ENCODE measurements at regions not wholly inside any gene's neighbourhood (a gene's known extent, or its start where the extent isn't known, plus 50 kb on each side); places are given as distances from the start of the nearest gene placed in this dataset.

DNA sequence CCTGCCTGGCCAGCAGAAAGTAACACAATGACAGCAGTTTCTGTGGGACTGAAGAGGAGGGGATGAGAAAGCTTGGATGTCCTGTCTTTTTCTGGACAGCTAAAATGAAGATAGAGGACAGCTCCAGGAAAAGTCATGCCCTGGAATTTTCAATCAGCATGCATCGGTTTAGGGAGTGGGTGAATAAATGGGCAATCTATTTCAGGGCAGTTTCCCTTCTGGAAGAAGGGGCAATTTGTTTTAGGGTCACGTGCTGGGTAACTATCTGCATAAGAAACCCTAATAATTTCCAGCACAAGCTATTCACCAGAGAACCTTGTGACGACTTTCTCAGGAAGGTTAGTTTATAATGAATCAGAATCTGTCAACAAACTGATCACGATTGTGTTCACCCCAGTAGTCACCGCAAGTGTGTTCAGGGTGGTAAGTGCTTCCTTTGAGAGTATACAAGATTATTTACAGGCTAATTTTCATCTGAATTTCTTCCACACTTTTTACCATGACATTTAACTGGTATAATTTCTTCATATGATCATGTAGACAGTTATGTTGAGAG, 318.0 kb upstream of the GBE1 start:
- no peak for DNase-seq

DNA sequence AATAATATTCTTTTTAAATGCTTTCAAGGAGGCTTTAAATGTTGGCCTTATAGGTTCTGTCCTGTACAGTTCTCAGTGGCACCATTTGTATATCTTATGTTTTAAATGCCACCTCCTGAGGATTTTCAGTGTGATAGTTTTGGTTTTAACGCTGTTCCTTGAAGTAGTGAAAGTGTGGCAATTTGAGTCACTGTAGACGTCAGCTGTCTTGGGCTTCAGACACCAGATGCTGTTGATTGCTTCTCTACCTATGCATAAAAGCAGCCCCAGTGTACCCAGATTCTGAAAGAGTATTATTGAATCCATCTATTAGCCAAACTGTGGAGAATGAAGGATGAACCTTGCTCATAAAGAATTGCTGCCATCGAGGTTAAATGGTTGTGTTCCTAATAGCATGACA, 316.8 kb upstream of the GBE1 start:
- no peak for DNase-seq

DNA sequence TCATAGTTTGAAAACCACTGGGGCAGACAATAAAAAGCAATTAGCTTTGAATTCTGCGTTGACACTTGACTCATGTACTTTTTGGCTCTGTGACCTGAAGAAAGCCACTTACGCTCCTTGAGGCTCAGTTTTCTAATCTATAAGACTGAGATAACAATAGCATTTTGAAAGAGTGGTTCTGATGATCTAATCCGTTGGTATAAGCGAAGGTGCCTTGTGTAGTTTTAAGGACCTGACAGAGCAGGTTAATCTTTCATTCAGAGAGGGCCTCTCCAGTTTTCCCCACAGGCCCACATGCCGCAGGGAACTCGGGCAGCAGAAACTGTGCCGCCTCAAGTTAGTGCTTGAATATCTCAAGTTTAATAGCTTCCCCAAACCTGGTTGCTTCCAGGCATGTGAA, 306.0 kb upstream of the GBE1 start:
- no peak for DNase-seq

DNA sequence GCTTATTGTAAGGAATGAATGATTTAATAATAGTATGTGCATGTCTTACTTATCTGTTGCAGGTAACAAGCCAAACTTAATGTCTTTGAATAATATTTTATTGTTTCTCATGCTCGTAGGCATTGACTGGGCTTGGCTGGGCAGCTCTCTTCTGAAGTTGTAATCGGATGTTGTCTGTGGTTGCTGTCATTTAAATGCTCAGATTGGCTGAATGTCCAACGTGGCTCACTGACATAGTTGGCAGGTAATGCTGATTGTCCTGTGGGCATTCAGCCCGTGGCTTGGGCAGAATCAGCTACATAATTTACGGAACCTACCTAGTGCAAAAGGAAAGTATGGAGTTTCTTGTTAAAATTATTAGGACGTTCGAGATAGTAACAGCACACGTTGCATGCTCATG, 297.4 kb upstream of the GBE1 start:
- no peak for DNase-seq

DNA sequence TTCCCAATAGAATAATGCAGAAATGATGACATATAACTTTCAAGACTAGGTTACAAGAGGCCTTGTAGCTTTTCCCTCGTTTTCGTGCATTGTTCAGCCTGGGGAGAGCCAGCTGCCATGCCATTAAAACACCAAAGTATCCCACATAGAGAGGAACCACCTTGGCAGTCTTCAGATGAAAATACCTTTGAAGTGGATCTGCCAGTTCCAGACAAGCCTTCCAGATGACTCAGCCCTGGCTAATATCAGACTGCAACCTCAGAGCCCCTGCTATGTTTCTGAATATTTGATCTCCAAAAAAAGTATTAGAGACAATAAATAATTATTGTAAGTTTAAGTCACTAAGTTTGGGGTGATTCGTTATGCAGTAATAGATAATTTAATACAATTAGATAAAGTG, 294.3 kb upstream of the GBE1 start:
- DNase-seq = no peak

DNA sequence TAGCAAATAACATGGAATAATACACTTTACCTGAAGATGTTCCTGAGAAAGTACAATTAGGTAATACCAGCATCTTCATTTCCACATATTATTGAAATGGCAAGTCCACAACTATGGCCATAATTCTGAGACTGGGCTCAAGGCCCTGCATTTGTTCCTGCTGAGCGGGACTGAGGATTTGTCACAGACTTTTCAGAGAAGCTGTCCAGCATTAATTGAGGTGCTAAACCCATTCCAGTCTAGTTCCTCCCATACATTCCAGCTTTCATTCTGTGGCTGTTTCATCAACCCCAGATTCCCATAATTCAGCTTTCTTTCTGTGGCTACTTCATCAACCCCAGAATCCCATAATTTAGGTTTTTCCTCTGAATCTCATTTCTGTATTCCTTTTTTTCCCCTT, 293.4 kb upstream of the GBE1 start:
- no peak for DNase-seq

DNA sequence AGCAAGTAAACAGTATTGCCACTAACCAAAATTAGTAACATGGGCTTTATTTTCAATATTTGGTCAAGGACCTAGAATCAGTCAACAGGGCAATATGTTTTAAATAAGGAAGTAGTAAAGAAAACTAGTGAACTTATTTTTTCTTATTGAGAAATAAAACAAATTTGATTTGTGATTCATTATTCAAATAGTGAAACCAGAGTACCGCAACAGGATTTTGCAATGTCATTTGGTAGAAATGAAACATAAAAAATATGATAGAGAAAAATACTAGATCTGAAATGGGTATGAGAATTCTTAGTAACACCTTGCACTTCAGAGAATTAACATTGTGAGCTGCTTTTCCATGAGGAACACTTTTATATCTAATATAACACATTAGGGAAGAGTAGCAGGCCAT, 291.8 kb upstream of the GBE1 start:
- DNase-seq = no peak

DNA sequence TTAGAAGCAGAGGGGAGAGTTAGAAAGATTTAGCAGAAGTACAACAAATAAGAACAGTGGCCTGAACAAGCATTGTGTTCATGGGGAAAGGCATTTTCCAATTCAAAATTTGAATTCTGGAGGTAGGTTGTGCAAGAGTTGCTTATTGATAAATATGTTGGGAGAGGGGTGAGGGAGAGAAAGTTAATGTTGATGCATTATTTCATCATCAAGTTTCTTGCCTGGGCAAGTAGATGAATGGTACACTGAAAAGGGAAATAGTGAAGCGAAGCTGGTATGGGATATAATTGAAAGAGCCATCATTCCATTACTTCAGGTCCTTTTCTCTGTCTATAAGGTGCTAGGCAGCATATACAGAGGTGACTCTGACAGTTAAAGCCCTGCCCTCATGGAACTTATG, 288.9 kb upstream of the GBE1 start:
- no peak for DNase-seq

DNA sequence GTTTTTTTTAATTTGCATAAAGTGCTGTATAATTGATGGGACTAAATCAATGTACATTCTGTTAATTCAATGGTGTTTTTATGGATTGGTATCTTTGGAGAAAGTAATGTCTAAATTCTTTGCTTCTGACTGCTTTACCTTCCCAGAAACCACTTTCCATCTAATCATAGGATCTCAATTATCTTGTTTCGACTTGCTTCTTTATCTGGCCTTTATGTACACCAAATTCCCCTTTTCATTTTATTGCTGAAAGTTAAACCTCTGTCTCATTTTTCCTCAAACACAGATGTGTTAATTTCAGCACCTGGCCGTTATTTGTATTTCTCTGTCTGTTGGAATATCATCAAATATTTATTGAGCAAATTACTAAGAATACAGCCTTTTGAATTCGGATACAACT, 287.3 kb upstream of the GBE1 start:
- DNase-seq = no peak

DNA sequence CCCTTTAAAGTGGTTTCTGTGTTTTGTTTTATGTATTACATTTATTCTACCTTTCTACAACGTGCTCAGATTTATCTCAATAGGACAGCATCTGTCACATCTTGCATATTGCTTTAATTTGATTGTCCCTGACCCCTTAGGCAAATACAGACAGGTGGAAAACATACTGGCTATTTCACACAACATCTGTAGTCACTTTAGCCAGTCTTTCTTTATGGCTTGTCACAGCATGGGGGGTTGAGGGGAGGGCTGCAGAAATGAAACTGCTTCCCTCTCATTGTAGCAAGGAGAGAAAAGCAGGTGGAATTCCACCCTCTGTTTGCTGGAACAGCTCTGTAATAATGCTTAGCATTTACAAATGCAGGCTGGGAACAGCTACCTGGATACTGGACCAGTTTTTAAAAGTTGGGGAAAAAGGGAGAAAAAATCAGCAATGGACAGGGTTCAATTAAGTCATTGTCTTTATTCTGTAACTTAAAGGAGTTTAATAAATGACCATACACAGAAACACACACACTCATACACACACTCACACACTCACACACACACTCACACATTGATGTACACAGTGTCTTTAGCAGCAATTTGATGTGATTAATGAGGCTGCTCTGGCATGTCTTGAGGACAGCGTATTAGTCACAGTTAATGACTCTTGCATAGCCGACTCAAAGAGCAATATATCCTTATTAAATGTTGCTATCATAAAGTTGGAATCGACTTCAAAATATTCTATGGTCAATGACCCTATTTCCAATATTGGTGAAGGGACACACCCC, 283.7 kb upstream of the GBE1 start:
- peak; percentile 39 for DNase-seq

DNA sequence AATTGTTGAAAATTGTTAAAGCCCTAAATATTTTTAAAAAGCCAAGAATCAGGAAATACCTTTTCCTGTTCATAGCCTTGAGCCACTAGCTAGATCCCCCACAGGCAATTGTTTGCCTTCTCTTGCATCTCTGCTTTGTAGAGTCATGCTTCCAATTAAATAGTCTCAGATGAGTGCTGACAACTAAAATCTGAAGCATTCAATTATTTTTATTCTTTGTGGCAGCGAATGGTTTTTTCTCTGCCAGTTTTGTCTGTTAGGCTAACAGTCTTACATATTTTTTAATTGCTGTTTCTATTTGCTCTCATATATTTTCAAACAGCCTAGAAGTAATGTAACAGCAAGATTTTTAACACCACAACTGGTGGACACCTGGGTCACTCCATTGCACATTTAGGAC, 277.1 kb upstream of the GBE1 start:
- DNase-seq = peak; percentile 60

DNA sequence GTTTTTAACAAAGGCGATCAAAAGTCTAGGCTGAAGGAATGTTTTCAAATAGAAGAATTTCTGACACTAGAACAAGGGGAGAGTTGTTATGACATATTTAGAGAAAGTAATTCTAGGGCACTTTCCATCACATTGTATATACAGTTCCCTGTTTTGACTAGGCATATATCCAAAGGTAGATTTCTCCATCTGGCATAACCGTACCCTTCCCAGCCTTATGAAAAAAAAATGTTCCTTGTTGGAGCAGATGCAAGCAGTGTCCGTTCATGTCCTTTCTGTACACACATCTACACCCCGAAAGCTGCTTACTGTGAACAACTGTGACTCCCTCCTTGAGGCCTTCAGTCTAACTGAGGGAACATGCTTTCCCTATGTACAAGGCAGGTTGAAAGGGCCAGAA, 271.7 kb upstream of the GBE1 start:
- no peak for DNase-seq

DNA sequence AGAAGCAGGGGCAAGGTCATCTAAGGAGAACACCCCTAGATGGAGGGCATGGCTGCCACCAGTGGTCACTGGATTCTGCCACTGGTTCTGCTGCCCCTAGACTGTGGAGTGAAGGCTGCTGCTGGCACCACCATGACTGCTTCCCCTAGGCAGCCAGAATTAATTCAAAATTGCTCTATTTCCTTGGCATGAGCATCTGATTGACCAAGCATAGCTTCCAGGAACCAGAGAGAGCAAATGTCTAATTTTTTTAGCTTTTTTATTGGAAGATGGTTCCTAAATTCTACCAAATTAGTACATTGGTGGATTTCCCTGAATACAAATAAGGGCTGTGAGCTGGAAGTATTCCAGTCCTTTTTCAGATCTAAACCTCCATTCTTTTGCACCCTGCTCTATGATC, 270.2 kb upstream of the GBE1 start:
- no peak for DNase-seq

DNA sequence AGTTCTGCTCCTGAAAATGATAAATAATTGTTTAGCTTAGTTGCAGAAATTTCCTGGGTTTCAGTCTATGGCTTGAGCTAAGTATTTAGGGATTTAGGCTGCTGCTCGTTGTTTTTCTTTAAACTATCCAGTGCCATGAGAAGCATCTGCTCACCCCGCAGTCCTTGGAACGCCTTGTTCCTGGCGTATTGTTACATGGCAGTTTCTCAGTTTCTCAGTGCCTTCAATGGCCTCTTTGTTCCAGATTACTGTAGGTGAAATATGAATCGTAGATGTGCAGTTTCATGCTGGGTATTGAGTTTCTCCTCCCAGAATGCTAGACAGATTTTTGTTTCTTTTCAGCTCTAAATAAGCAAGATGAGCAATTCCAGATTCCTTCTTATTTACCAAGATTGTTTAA, 269.5 kb upstream of the GBE1 start:
- DNase-seq = no peak

DNA sequence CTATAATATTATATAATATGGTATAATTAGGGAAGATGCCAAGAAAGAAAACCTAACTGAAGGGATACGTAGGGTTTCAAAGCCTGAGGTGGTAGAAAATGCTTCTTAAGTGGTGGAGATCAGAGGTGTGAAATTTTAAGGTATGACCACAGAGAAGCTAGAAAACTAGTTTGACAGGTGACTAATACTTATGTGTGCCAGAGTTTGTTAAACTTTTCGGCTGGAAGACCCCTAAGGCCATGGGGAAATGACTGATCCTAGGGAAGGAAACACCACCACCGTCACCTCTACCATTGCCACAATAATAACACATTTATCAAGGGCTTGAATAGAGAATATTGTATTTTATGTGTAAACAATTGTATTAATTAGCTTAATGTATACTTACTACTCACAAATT, 261.4 kb upstream of the GBE1 start:
- DNase-seq = no peak

DNA sequence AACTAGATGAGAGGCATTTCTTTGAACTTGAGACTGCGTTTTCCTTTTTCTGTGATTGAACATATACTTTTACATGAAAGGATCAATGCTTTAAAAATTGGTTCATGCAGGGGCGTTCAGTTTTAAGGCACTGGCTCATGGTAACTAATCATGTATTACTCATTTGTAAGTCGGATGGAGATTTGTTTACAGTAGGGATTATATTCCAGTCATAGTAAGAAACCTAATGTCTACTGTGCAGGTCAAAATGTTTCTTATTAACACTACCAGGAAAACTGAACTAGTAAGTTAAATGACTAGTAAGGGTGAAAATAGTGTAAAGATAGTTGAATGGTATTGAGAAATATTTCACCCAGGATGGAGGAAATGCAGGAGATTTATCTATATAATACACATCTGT, 258.8 kb upstream of the GBE1 start:
- DNase-seq = no peak

DNA sequence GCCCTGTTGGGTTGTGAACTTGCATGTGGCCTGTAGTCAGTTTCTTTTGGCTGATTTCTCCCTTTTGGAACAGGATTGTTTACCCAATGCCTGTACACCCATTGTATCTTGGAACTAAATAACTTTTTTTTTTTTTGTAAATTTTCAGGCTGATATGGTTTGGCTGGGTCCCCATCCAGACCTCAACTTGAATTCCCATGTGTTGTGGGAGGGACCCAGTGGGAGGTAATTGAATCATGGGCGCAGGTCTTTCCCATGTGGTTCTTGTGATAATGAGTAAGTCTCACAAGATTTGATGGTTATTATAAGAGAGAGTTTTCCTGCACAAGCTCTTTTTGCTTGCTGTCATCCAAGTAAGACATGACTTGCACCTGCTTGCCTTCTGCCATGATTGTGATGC, 253.8 kb upstream of the GBE1 start:
- no peak for DNase-seq

DNA sequence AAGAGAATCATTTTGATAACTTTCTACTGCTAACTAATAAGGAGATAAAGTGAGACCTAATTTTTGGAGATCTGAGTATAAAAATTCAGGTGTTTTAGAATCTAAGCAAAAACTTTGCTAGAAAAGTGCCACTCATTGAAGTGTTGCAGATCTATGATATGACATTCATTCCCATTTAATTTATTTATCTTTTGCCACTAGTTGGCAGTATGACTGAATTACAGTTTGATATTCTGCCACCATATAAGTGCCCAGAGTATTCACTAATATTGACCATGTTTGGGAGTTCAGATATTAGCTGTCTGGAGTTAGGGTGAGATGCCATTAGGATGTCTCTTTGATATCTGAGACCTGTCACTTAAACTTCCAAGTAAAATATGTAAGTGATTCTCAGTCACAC, 251.3 kb upstream of the GBE1 start:
- no peak for DNase-seq

DNA sequence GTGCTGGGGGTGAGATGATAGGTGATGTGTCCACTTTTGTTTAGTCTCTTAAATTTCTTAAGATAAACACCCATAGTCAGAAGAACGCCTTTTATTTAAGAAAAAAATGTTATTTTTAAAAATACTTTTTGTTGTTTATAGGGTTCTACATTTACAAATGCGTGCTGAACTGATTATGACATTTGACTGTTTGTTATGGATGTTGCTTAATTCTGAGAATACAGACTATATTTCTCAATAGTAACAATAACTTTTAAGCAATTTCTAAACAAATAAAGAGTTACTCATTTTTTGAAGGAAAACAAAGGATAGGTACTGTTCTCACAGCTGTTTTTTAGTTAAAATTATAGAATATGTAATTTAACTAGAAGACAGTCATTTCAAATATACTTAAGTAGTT, 249.9 kb upstream of the GBE1 start:
- no peak for DNase-seq

DNA sequence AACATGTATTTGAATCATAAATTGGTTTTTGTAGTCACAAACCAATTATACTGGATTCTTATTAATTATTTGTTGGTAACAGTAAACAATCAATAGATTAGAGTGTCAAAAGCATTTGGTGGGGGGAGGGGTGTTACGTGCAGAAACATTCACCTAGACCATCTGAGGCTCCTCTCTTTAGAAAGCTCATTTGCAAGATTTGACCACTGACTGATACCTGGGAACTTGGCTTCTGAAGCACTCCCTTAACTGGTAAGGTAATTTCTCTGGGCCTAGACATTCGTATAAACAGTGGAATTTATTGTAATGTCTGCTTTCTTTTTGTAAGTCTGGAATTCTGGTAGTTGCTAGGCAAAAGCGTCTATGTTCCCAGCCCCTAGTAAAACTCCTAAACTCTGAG, 243.8 kb upstream of the GBE1 start:
- no peak for DNase-seq

DNA sequence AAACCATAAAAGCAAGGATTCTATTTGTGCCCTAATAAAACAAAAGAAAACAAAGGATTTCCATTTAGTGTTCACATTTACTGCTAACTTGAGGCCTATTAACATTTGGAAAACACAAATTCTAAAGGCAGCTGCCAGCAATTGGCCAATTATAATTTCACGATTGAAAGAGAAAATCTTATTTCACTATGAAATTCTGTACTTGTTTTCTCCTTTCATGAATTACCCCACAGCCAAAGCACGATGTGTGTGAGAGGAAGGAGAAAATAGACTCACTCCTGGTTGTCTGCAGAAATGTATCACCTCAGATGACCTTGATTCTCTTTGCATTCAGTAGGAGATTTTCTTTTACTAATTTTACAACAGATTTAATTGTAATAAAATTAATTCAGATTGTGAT, 242.8 kb upstream of the GBE1 start:
- no peak for DNase-seq

DNA sequence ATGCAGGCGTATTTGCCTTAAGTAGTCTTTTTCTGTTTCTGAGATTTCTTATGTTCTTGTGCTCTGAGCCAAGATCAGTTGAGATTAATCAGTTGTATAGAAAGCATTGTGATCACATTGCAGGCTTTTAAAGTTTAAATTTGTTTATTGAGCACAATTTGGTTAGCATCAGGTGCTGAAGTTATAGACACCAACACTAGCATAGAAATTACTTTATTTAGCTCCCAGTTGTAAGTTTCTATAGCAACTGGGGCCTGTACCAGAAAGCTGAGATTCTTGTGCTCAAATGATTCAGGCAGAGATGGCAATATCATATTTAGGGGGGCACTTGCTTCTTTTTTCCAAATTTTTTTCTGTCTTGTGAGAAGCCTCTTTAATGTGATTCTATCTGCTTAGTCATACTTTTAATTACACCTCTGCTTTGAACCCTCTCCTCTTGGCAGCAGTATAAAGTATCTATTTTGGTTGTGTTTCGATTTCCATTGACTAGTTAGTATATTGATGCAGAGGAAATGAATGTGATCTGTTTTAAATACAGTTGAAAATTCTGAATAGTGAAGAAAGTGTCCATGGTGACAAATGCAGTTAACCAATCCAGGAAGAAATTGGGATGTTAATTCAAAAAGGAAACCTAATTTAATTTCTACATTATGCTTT, 241.7 kb upstream of the GBE1 start:
- no peak for DNase-seq

DNA sequence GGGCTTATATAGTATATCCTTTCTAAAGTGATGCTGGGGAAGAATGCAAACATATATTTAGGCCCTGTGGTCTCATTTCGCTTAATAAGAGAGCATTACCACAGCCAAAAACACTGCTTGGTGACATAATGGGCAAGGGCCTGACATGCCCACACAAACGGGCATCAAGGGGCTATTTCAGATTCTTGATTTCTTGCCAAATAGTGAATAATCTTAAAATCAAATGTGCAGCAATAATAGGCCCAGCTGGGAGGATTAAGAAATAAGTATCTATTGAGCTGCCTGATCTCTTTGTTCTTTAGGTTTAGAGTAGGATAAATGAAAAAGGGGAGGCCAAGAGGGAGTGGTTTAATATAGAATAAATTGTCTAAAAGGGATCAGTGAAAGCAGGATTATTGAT, 241.0 kb upstream of the GBE1 start:
- DNase-seq = no peak

DNA sequence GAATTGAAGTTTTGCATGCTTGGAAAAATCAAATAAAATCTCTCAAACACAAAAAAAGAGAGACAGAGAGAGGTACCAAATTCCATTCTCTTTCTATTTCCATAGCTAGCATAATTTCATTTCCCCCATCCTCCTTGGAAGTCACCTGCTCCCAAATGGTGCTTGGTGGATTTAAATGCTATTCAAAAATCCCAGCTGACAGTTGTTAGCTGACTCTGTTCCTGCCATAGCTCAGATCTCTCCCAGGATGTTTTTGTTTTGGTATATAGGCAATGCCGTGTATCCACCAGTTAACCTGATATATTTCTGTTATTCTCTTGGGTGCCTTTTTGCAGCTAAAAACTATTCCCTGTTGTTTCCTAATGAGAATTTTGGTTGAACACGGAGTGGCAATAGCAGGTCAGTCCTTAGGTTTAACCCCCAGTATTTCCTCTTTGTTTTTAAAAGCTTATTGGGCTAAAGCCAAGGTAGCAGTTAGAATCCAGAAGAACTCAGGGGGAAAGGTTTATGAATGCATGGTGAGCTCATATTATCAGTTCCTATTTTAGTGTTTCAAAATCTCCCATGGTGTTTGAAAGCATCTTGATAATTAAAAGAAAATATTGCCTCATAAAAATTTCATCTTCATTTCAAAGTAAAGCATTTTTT, 240.0 kb upstream of the GBE1 start:
- DNase-seq = no peak

All from eye (tissue), 1 donor.